HG03558 (cell line): ENCODE measurements at regions not wholly inside any gene's neighbourhood (a gene's known extent, or its start where the extent isn't known, plus 50 kb on each side); places are given as distances from the start of the nearest gene placed in this dataset.

Experiments
- ATAC-seq: cut with Tn5 transposase; IDR thresholded peaks from one replicate; pipeline ENCODE4 v1.9.1; 2021; ENCODE audit warnings: moderate number of reproducible peaks; ENCODE audit not compliant: unreplicated experiment; ENCODE audit errors: extremely low read depth

DNA sequence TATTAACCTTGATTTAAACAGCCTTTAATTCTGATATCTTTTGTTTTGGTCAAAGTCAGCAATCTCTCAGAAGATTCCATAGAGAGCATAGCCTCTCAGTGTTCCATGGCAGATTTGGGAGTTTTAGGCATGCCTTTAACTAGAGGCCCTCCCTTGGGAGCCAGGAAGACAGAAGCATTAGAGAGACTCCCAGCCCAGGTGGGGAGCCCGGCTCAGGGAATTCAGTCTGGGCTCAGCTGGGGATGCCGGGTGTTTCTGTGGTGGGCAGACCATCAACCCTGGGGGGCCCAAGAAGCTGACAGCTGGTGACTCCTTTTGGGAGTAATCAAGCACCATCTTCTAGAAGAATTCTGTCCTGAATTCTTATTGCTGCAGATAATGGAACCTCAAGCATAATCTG lies 99.7 kb upstream of the CELF4 start:
- no peak for ATAC-seq

DNA sequence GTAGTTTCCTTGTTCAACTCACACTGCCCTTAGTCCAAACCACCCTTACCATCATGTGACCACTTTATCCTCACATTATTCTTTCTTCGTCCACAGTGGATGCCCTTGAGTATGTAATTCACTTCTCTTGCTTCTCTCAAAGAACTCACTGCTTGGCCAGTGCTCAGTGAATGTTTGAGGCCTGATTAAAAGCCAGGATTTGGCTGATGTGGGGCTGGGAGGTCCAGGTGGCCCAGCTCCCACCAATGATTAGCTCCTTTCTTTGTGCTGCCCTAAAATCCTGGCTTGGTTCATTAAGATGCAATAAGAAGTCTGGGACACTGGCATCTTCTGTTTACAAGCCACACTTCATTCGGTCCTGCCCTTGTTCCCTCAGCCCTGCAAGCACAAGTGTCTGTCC lies 97.8 kb upstream of the CELF4 start:
- no peak for ATAC-seq

DNA sequence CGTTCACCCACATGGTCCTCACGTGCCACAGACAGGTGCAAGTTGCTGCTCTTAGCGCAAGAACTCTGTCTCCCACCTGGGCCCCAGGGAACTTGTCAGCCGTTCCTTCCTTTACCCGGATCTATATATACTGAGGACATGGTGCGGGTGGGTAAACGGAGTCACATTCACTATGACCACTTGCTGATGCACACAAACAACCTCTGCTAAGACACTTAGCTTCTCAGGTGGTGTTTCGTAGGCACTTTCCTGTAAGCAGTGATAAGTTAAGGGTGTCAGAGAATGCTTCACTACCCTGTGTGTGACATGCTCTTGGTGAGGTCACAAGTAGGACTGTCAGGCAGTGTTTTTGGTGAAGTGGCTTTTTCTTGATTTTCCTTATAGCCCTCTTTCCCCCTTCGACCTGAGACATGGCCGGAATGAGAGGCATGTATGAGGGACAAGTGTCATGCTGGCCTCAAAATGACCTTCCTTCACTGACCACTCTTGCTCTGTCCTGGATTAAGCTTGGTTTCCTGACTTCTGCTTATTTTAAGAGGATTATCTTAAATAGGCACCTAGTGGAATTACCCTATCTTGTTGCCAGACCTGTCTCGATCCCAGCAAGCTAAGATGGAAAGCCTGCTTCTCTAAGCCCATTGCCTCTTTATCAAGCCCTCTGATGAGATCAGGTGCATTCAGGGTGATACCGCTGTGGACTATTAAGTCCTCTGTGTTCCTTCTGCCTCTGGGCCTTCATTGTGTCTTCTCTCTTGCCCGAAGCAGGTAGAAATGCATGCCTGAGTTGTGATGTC lies 97.1 kb upstream of the CELF4 start:
- no peak for ATAC-seq

DNA sequence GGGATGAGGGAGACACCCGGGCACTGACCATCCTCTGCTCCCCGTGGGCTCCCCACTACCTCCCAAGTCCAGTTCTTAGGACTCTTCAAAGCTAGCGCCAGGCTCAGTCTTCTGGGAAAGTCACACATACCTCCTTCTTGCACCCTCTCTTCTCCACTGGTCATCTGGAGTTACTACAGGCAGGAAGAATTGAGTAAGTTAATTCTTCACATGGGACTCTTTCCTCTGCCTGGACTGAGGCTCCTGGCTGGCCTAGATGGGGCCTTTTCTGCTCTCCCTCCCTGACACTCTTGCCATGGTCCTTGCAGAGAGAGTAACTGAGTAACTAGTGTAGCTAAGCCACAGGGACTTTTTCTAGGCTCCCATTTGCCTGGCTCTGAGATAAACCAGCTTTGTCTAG lies 96.5 kb upstream of the CELF4 start:
- ATAC-seq: no peak

DNA sequence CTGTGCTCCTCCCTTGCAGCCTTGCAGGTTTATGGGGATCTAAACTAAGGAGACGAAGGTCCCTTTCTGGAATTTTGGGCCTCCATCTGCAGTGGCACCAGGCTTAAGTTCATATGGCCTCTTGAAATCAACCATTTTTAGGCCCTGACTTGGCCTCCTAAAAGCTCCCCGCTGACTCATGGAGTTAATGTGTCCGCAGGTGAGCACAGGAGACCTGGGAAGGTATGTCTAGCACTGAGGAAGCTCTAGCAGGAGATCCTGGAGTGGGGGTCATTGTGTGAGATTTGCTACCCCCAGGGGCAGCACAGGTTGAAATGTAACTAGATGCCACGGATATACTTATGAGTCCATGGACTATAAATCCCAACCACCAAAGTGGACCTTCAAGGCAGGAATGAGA lies 95.9 kb upstream of the CELF4 start:
- ATAC-seq: no peak

DNA sequence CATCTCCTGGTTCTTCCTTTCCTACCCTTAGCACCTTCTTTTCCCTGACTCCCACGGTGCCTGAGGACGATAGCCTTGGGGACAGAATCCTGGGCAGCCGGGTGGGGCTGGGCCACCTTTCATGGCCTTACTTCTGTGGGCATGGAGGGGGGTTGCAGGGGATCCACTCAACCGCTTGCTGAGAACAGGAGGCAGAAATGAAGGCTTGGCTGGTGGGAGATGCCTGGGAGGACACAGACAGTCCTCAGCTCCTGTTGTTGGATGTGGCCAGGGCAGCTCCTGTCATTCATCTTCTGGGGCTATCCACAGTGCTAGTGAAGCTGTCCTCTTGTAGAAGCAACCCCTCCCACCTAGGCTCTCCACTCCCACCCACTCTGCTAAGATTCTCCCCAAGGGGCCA lies 95.5 kb upstream of the CELF4 start:
- ATAC-seq: no peak

DNA sequence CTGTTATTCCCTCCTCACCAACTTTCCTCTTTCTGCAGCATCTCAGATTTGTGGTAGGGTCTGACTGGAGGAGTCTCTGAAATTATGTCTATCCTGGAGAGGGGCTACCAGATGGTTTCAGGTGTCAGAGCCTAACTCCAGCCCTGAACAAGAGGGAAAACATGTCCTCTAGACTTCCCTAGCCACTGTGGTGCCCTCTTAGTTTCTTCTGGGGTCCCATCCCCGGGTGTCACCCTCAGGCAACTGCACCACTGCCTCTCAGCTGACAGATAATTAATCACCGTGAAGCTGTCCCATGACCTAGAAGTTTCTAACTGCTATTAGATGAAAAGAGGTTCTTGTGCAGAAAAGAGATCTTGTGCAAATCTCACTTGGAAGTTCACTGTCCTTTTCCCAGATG lies 95.1 kb upstream of the CELF4 start:
- ATAC-seq: no peak

DNA sequence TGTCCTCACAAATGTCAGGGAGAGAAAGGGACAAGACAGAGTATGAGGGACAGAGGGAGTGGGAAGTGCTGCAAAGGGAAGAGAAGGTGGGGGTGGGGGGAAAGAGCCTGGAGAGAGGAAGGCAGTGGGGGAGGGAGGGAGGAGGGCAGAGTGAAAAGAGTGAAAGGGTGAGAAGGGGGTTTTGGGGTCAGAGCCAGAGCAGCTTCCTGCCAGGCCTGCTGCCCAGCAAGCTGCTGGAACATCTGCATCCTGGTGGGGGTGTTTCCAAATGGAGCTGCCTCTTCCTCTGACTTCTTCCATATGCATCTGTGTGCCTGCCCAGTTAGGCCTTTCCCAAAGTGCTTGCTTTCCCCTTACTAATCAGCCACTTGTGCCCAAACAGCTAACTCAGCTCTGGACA lies 94.3 kb upstream of the CELF4 start:
- ATAC-seq: no peak

DNA sequence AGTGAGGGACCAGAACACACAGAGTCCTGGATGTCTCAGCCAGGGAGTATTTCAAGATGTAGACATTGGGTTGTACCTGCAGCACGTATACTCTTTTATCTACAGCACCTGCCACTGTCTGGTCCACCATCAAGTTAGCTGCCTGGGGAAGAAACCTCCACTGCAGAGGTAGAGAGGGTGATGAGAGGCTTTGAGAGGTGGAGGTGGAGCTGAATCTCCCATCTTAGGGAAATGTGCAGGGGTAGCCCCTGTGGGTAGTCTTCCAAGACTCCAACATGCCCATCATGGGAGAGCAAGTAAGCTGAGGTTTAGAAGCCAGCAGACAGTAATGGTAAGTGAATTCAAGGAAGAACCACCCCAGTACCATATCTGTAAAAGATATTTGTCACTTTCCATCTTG lies 93.3 kb upstream of the CELF4 start:
- no peak for ATAC-seq

DNA sequence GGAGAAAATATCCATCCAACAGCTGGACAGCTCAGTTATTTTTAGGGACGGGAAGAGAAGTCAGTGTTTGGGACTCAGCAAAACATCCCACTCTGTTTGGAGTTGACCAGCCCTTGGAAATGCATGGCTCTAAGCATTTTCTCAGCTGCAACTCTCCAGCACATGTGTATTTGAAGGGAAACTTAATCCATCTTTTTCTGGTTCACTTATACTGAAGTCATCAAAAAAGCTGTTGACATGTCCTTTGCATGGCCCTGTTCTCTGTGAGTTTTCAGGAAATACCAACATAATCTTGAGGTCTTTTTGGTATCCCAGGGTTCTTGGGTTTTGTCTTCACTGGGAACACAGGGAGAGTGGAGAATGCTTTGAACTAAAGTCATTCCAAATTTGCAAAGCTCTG lies 91.9 kb upstream of the CELF4 start:
- ATAC-seq: no peak

DNA sequence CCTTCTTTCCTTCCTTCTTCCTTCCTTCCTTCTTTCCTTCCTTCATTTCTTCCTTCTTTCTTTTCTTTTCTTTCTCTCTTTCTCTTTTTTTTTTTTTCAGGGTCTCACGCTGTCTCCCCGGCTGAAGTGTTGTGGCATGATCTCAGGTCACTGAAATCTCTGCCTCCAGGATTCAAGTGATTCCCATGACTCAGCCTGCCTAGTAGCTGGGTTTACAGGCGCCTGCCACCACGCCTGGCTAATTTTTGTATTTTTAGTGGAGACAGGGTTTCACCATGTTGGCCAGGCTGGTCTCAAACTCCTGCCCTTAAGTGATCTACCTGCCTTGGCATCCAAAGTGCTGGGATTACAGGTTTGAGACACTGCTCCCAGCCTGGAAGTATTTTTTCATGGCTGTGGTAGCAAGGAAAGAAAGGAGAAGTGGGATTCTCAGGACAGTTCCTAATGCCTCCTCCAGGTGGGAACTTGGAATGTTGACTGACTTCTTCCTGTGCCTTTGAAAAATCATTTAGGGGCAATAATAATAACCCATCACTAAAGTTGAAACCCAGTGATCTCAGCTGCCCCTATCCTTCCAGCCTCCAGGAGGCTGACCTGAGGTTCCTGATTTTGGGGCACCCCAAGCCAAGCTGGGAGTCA lies 89.3 kb upstream of the CELF4 start:
- ATAC-seq: no peak

DNA sequence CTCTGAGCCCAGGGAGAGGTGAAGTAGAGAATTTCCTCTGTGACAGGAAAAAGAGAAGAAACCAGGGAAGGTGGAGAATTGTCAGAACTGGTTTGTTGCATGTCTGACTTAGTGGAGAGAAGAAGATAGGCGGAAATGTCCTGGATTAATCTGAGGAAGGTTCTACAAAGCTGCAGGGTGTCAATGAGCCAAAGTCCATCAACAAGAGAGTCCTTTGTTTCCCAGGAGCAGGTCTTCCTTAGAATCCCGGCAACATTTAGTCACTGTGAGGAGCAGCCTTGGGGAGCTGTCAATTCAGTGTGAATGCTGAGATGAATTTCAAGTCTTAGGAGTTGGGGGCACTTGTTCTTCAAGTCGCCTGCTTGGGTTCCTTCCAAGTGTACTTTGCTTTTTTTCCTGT lies 88.4 kb upstream of the CELF4 start:
- ATAC-seq: no peak

DNA sequence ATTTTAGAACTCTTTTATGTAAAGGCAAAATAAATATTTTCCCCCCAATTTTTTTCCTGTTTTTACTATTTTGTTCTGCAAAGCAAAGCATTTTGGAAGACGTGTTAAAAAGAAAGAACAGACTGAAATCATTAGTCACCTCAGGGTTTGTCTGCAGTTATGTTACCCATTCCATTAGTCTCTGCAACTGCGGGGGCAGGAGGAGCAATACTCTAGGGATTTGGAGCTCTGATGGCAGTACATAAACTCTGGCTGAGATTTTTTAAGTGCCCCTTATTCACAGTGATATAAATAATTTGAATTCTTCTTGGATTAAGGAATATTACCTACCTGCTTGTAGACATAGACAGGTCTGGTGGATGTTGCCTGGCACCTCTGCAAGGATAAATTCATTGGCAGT lies 88.0 kb upstream of the CELF4 start:
- no peak for ATAC-seq

DNA sequence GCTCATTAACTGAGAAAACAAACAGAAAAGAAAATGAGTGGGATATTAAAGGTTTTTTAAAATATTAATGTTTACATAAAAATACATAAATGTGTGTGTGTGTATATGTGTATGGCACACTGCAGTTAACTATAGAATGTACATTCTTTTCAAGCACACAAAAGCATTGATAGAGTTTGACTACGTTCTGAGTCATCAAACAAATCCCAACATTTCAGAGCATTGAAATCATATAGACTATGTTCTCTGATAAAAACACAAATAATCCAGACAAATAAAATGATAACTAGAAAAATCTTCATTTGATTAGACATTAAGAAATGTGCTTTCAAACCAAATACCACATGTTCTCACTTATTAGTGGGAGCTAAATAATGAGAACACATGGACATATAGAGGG lies 84.3 kb upstream of the CELF4 start:
- ATAC-seq: no peak

DNA sequence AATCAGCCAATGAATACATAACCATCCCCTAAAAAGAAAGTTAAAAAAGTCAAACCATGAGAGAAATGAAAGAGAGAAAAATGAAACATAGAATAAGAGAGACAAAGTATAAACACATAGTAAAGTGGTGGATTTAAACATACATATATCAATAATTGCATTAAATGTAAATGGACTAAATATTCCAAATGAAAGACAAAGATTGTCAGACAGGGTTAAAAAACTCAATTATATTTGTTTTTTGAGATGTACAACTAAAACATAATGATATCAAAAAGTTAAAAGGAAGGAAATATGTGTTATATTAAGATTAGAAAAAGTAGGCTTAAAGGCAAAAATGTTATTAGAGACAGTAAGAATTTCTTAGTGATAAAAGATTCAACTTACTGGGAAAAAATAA lies 83.8 kb upstream of the CELF4 start:
- ATAC-seq: no peak

DNA sequence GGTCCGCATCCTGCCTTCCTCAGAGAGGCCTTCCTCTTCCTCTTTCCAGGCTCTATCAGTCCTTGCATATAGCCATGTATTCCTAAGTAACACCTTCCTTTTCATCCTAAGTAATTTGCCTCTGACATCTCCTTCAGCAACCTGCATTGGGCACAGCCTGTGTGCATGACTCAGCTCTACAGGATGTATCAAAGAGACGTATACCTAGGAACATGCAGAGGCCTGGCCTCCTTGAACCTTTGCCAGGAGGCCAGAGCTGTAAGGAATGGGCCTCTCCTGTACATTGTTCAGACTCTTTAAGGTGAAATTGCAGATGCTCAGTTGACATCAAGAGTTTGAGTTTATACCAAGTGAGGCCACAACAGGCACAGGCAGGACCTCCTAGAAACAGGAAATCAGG lies 76.0 kb upstream of the CELF4 start:
- no peak for ATAC-seq

DNA sequence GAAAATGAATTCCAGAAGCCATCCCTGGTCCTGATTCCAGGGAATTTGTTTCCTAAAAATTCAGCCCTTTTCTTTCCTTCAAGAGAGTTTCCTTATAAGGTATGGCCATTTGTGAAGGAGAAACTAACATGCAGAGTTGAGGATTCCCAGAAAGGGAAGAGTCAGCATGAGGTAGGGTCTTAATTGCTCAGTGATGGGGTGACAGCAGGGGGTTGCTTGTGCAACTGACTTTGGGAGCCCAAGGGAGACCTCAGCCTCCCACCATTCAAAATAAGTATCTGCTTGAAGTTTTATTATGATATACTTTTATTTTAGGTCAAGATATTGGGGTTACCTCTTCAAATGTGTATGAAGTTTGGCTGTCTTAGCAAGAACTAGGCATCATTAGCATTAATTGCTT lies 74.9 kb upstream of the CELF4 start:
- ATAC-seq: no peak

DNA sequence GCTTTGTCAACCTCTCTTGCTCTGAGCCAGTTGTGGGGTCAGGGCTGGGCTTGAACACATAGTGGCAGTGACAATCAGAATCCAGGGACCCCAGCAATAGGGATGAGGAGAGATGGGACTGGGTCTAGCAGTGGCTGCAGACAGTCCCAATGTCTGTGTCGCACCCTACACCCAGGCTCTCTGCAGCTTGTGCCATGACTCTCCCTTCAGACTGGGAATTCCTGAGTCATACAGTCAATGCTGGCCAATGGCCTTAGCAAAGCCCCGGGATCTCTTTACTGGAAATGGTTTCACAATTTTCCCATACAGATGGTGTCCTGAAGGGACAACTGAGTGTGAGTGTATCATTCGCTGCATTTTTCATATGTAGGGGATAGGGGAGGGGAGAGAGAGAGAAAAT lies 74.2 kb upstream of the CELF4 start:
- no peak for ATAC-seq

DNA sequence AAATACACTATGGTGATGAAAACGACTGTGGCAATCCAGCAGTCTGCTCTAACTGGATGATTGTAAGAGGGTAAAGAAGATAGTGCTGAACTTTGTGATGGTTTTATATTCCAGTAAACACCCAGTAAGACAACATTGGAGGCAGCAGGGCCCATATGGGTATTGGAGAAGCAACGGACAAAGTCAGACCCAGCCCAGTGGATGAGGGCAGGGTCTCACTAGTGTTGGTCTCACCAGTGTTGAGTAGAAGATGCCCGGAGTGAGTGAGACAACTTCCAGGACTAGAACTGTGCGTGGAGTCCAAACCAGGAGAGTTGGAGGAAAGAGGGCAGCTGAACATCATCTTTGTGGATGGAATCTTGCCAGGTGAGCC lies 71.9 kb upstream of the CELF4 start:
- ATAC-seq: no peak

DNA sequence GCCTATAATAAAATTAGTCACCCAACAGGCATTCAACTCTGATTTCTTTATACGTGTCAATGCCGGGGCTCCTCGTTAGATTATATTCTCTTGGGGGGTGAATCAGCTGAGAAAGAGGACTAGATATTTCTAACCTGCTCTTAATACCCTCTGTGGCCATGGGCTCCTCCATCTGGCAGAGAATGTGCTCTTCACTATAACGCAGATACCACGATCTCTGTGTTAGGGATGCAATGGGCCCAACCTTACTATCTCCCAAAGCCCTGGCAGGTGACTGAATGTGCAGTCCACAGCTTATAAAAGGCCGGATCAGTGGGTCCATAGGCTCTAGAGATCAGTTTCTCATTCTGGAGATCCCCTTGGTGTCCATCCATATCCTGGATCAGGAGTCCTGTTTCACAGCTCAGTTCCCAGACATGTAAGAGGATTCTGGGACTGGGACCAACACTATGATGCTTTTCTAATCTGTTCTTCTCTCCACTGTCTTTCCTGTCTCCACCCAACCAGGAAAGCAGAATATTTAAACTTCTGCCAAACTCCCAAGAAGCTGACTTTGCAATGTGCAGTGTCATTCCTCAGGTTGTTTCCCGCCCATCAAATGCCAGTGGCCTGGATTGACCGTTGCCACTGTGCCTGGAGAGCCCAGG lies 71.4 kb upstream of the CELF4 start:
- ATAC-seq: no peak

DNA sequence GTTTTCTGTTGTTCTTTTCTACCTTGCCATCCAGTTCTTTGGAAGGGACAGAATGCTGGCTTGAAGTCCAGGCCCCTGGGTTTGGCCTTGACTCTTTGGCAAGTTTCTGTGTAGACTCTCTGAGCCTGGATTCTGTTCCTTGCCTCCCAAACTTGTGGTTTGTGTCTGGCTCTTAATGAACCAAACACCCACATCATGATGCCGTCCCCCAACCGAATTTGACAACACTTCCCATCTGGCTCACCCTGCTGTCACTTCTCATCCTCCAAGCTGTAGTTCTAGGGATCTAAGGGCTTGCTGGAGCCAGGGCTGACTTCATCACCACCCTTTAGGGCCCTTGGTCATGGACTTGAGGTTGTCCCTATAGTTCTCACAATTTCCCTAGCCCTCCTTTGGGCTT lies 68.9 kb upstream of the CELF4 start:
- no peak for ATAC-seq

DNA sequence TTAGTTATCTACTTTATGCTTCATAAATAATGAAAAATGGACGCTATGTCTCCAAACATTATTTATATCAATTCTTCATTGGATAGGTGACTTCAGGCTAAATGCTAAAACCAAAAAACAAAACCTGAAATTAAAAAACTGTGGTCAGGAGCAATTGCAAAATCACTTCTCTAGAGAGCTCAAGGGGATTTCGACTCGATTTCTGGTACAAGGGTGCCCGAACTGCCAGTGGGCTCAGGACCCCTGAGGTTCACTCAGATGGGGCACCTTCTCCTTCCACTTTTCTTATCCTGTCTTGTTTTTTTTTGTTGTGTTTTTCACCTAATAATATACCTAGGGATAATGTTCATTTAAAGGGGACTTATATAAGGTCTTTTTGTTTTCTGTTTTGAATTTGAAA lies 65.8 kb upstream of the CELF4 start:
- ATAC-seq: no peak
